ENCODE measurements at regions not wholly inside any gene's neighbourhood (a gene's known extent, or its start where the extent isn't known, plus 50 kb on each side); places are given as distances from the start of the nearest gene placed in this dataset.

- no peak for TF ChIP-seq CTCF (IDR thresholded peaks at IDR 0.05; ENCODE audit: insufficient read depth, low read length, severe bottlenecking)
- FAIRE-seq = no peak
- Histone ChIP-seq H3K4me3 (ENCODE audit: low read depth, low read length) (no peak overlapping the region), H3K36me3 (ENCODE audit: control insufficient read depth, insufficient read depth, low read length) (no peaks in the 10 kb centered on the region), H3K27me3 (ENCODE audit: control insufficient read depth, insufficient read depth, low read length) (no peaks in the 10 kb centered on the region)
- no peak for DNase-seq (ENCODE audit: low read depth)
Observed at GRCh38 chr9:99282406-99282805, 60.3 kb downstream of the SEC61B start.

- TF ChIP-seq CTCF (IDR thresholded peaks at IDR 0.05; ENCODE audit: insufficient read depth, low read length, severe bottlenecking) = no peak
- no peak for DNase-seq (ENCODE audit: low read depth)
Observed at GRCh38 chr9:99285965-99286364, 63.9 kb downstream of the SEC61B start.

GRCh38 chr9:99286536-99286935, 64.5 kb downstream of the SEC61B start:
- H3K4me3 ChIP-seq (ENCODE audit: low read depth, low read length) = no peak overlapping the region
- no peak for FAIRE-seq
- no peak for TF ChIP-seq CTCF (IDR thresholded peaks at IDR 0.05; ENCODE audit: insufficient read depth, low read length, severe bottlenecking)
- no peaks in the 10 kb centered on the region for H3K36me3 ChIP-seq (ENCODE audit: control insufficient read depth, insufficient read depth, low read length)
- no peak for DNase-seq (ENCODE audit: low read depth)
- H3K27me3 ChIP-seq (ENCODE audit: control insufficient read depth, insufficient read depth, low read length) = no peaks in the 10 kb centered on the region

More at GRCh38 chr9:99285965-99286364, 63.9 kb downstream of the SEC61B start:
- Histone ChIP-seq H3K36me3 (ENCODE audit: control insufficient read depth, insufficient read depth, low read length) (no peaks in the 10 kb centered on the region), H3K4me3 (ENCODE audit: low read depth, low read length) (no peak overlapping the region), H3K27me3 (ENCODE audit: control insufficient read depth, insufficient read depth, low read length) (no peaks in the 10 kb centered on the region)
- no peak for FAIRE-seq

- Histone ChIP-seq H3K36me3 (ENCODE audit: control insufficient read depth, insufficient read depth, low read length) (no peaks in the 10 kb centered on the region), H3K4me3 (ENCODE audit: low read depth, low read length) (no peak overlapping the region), H3K27me3 (ENCODE audit: control insufficient read depth, insufficient read depth, low read length) (no peaks in the 10 kb centered on the region)
- FAIRE-seq = no peak
- DNase-seq (ENCODE audit: low read depth) = no peak
- no peak for TF ChIP-seq CTCF (IDR thresholded peaks at IDR 0.05; ENCODE audit: insufficient read depth, low read length, severe bottlenecking)
Observed at GRCh38 chr9:99287641-99288040, 65.6 kb downstream of the SEC61B start.

- no peak for TF ChIP-seq CTCF (IDR thresholded peaks at IDR 0.05; ENCODE audit: insufficient read depth, low read length, severe bottlenecking)
- DNase-seq (ENCODE audit: low read depth) (no peak), FAIRE-seq (no peak)
- Histone ChIP-seq H3K4me3 (ENCODE audit: low read depth, low read length) (no peak overlapping the region), H3K27me3 (ENCODE audit: control insufficient read depth, insufficient read depth, low read length) (no peaks in the 10 kb centered on the region), H3K36me3 (ENCODE audit: control insufficient read depth, insufficient read depth, low read length) (no peaks in the 10 kb centered on the region)
Observed at GRCh38 chr9:99288830-99289229, 66.7 kb downstream of the SEC61B start.

GRCh38 chr9:99294850-99295461, 72.9 kb downstream of the SEC61B start:
- TF ChIP-seq CTCF (IDR thresholded peaks at IDR 0.05; ENCODE audit: insufficient read depth, low read length, severe bottlenecking) = no peak
- Histone ChIP-seq H3K4me3 (ENCODE audit: low read depth, low read length) (no peak overlapping the region), H3K36me3 (ENCODE audit: control insufficient read depth, insufficient read depth, low read length) (no peaks in the 10 kb centered on the region), H3K27me3 (ENCODE audit: control insufficient read depth, insufficient read depth, low read length) (peaks cover 2% of the 10 kb centered on the region)
- FAIRE-seq (no peak), DNase-seq (ENCODE audit: low read depth) (no peak)

All from bronchial epithelial cell (primary cell).